AG09319 (cell line): ENCODE measurements at regions not wholly inside any gene's neighbourhood (a gene's known extent, or its start where the extent isn't known, plus 50 kb on each side); places are given as distances from the start of the nearest gene placed in this dataset.

Experiments
- DNase-seq: peaks from one replicate; pipeline ENCODE4 v3.0.0-alpha.2; 2010; ENCODE audit warnings: low read depth; ENCODE audit errors: extremely low read depth
- CTCF ChIP-seq: IDR thresholded peaks from 2 replicates; pipeline ENCODE4 v1.5.1; 2011; ENCODE audit warnings: low read depth, mild to moderate bottlenecking, inconsistent platforms, low read length, moderate library complexity

GRCh38 chr12:89927226-89927698, 218.6 kb upstream of the ATP2B1 start:
- no peak for DNase-seq
- TF ChIP-seq CTCF = no peak

- DNase-seq = no peak
- TF ChIP-seq CTCF = no peak
Observed at GRCh38 chr12:89924191-89924590, 215.6 kb upstream of the ATP2B1 start.

GRCh38 chr12:89923091-89923490, 214.5 kb upstream of the ATP2B1 start:
- no peak for DNase-seq
- no peak for TF ChIP-seq CTCF

GRCh38 chr12:89920866-89921265, 212.2 kb upstream of the ATP2B1 start:
- DNase-seq = no peak
- no peak for TF ChIP-seq CTCF

- no peak for TF ChIP-seq CTCF
- no peak for DNase-seq
Observed at GRCh38 chr12:89919241-89919906, 210.7 kb upstream of the ATP2B1 start.

- TF ChIP-seq CTCF = no peak
- no peak for DNase-seq
Observed at GRCh38 chr12:89918172-89918846, 209.7 kb upstream of the ATP2B1 start.

- TF ChIP-seq CTCF = no peak
- DNase-seq = no peak
Observed at GRCh38 chr12:89909753-89910152, 201.1 kb upstream of the ATP2B1 start.
